ENCODE measurements at regions not wholly inside any gene's neighbourhood (a gene's known extent, or its start where the extent isn't known, plus 50 kb on each side); places are given as distances from the start of the nearest gene placed in this dataset.
A peak's percentile ranks its signal among the peaks of the same experiment; 100 is the strongest.

- ChIA-PET CTCF (no interaction called here), POLR2A (no interaction called here)
- no peaks in the 10 kb centered on the region for H3K4me1 Mint-ChIP-seq
- no peaks in the 10 kb centered on the region for H3K27me3 Mint-ChIP-seq (ENCODE audit: low read depth)
- H3K4me3 Mint-ChIP-seq, result no peak overlapping the region
- peaks cover 3% of the 10 kb centered on the region for H3K9me3 Mint-ChIP-seq
- no peak overlapping the region for H3K27ac Mint-ChIP-seq
- ATAC-seq (peak; percentile 72), DNase-seq (ENCODE audit: low spot score) (no peak)
- no peaks in the 10 kb centered on the region for H3K36me3 Mint-ChIP-seq
- no peak for TF ChIP-seq FOXP4 (CRISPR knock-in tag; IDR thresholded peaks at IDR 0.05)
- no peak for TF ChIP-seq ELF4 (CRISPR knock-in tag; IDR thresholded peaks at IDR 0.05; ENCODE audit: low read depth)
- TF ChIP-seq GTF2I (CRISPR knock-in tag; conservative IDR thresholded peaks at IDR 0.05), result no peak
- TF ChIP-seq SMAD3 (CRISPR knock-in tag; IDR thresholded peaks at IDR 0.05; ENCODE audit: borderline replicate concordance), result no peak
- TF ChIP-seq ZNF532 (CRISPR knock-in tag; IDR thresholded peaks at IDR 0.05; ENCODE audit: borderline replicate concordance), result no peak
- TF ChIP-seq ETV6 (CRISPR knock-in tag; IDR thresholded peaks at IDR 0.05), result no peak
- no peak for TF ChIP-seq FOXJ3 (CRISPR knock-in tag; IDR thresholded peaks at IDR 0.05; ENCODE audit: borderline replicate concordance)
- TF ChIP-seq RELA (CRISPR knock-in tag; IDR thresholded peaks at IDR 0.05; ENCODE audit: borderline replicate concordance), result no peak
- no peak for TF ChIP-seq ZNF219 (CRISPR knock-in tag; IDR thresholded peaks at IDR 0.05; ENCODE audit: borderline replicate concordance)
- no peak for TF ChIP-seq ZNF317 (CRISPR knock-in tag; IDR thresholded peaks at IDR 0.05; ENCODE audit: borderline replicate concordance, low read depth)
- no peak for TF ChIP-seq MXD4 (CRISPR knock-in tag; IDR thresholded peaks at IDR 0.05; ENCODE audit: borderline replicate concordance)
These were observed 371.1 kb downstream of the RAB38 start for GRCh38 chr11:87804176-87804575.

- ChIA-PET CTCF (no interaction called here), POLR2A (no interaction called here)
- Mint-ChIP-seq H3K4me1 (no peaks in the 10 kb centered on the region), H3K27ac (no peak overlapping the region), H3K27me3 (ENCODE audit: low read depth) (no peaks in the 10 kb centered on the region), H3K9me3 (peaks cover 3% of the 10 kb centered on the region), H3K4me3 (no peak overlapping the region), H3K36me3 (no peaks in the 10 kb centered on the region)
- ATAC-seq, result no peak
- DNase-seq (ENCODE audit: low spot score), result no peak
- TF ChIP-seq CREB1 (CRISPR knock-in tag; IDR thresholded peaks at IDR 0.05) (no peak), ZNF219 (CRISPR knock-in tag; IDR thresholded peaks at IDR 0.05; ENCODE audit: borderline replicate concordance) (no peak), AR (CRISPR knock-in tag; IDR thresholded peaks at IDR 0.05) (no peak), STAT6 (CRISPR knock-in tag; conservative IDR thresholded peaks at IDR 0.05; ENCODE audit: low read depth) (no peak), NFE2L1 (CRISPR knock-in tag; IDR thresholded peaks at IDR 0.05) (no peak), ZNF512 (CRISPR knock-in tag; IDR thresholded peaks at IDR 0.05; ENCODE audit: borderline replicate concordance) (no peak), ATF6 (CRISPR knock-in tag; IDR thresholded peaks at IDR 0.05) (no peak), ETV6 (CRISPR knock-in tag; IDR thresholded peaks at IDR 0.05) (no peak), CTCF (IDR thresholded peaks at IDR 0.05) (no peak)
These were observed 371.5 kb downstream of the RAB38 start for GRCh38 chr11:87803748-87804147.
